Heart right ventricle (tissue), 16 donors: ENCODE measurements at regions not wholly inside any gene's neighbourhood (a gene's known extent, or its start where the extent isn't known, plus 50 kb on each side); places are given as distances from the start of the nearest gene placed in this dataset.

ENCODE experiments used
- ATAC-seq, 8 donors: fragments of 200-7000 bp; cut with Tn5 transposase; one replicate each; pipeline ENCODE4 v1.9.1; 2020; ENCODE audit warnings: mild to moderate bottlenecking in 8 of 8, moderate library complexity in 8 of 8, moderate number of reproducible peaks in 1 of 8
- DNase-seq, 2 donors: peaks; one replicate each; pipeline ENCODE4 v3.0.0-alpha.2; 2020
- H3K27ac ChIP-seq, 10 donors: fragments of 200-600 bp; sonication (generic) in 2 of 10; one replicate each; pipeline versions ENCODE4 v1.5.0 to v1.8.0; 2020 to 2022; ENCODE audit warnings: mild to moderate bottlenecking in 3 of 10
- H3K27me3 ChIP-seq, 7 donors: fragments of 200-600 bp; one replicate each; pipeline ENCODE4 v1.8.0; 2021 to 2022; ENCODE audit warnings: mild to moderate bottlenecking in 2 of 7
- H3K36me3 ChIP-seq, 9 donors: fragments of 200-600 bp; sonication (generic) in 1 of 9; one replicate each; pipeline versions ENCODE4 v1.5.0 to v1.8.0; 2020 to 2022; ENCODE audit warnings: mild to moderate bottlenecking in 2 of 9
- H3K4me1 ChIP-seq, 9 donors: fragments of 200-600 bp; sonication (generic) in 1 of 9; one replicate each; pipeline versions ENCODE4 v1.5.0 to v1.8.0; 2020 to 2022; ENCODE audit warnings: mild to moderate bottlenecking in 4 of 9
- H3K4me3 ChIP-seq, 10 donors: fragments of 200-600 bp; sonication (generic) in 2 of 10; one replicate each; pipeline versions ENCODE4 v1.5.0 to v1.8.0; 2020 to 2022; ENCODE audit warnings: mild to moderate bottlenecking in 7 of 10, moderate library complexity in 2 of 10
- H3K9me3 ChIP-seq, 11 donors: fragments of 200-600 bp in 10 of 11; sonication (generic) in 2 of 11; one replicate each; pipeline versions ENCODE4 v1.5.0 to v1.8.0; 2013 to 2022; ENCODE audit warnings: mild to moderate bottlenecking in 2 of 11, control low read depth in 1 of 11, moderate library complexity in 1 of 11
- CTCF ChIP-seq, 9 donors: fragments of 200-600 bp; sonication (generic) in 2 of 9; IDR thresholded peaks; one replicate each; pipeline versions ENCODE4 v1.5.0 to v1.8.0; 2021 to 2022; ENCODE audit warnings: antibody characterized with exemption in 9 of 9, mild to moderate bottlenecking in 5 of 9, moderate library complexity in 1 of 9
- WGBS, 2 donors: extraction: QIAGEN DNeasy Blood & Tissue Kit; methylation state at CpG; one replicate each; pipeline ENCODE4 v1.1.7; 2013; ENCODE audit warnings: inconsistent platforms in 1 of 2; 5-methylcytosine and 5-hydroxymethylcytosine counted together
- intact Hi-C, 10 donors: fragments of 100-400 bp; cut with DNase I; formaldehyde crosslinking; loops; one replicate each; pipeline versions ENCODE4 v1.11.1 to v1.14.2; 2022
- donor health status: Arrhythmogenic right ventricular cardiomyopathy.
- donor health status: ischemic (EF 13 %, LVEDD 7.1; RV severe dilation, severe dysfunction).
- donor health status: healthy with polysubstance abuse.
- donor health status: DM: no; HTN: yes; CAD: no.
- donor health status: DM: no; HTN: no; CAD: no.
- donor health status: ischemic (EF 25% LVEDD 6.9; RV normal size, moderate dysfunction).
- donor health status: ischemic (EF 25% LVEDD 5.7; RV mildly dilated, moderate dysfunction).
- donor health status: healthy.
- donor health status: DM: yes; HTN: yes; CAD: no.
- donor health status: Ischemic cardiomyopathy.
- donor health status: ischemic (EF 35%, LVEDD 5.7; RV mildly dilated, moderate dysfunction).
- donor health status: nonischemic (EF 11% LVEDD 7.7; RV severe dilation, severe dysfunction).
- donor health status: DM: yes; HTN: yes; CAD: no.
- donor health status: PGD.
- donor health status: ischemic (EF 29% LVEDD 5.4; RV normal size, mild dysfunction).
- donor health status: nonischemic (EF 23%, LVEDD 6.1; RV moderate dilation, normal function).

DNA sequence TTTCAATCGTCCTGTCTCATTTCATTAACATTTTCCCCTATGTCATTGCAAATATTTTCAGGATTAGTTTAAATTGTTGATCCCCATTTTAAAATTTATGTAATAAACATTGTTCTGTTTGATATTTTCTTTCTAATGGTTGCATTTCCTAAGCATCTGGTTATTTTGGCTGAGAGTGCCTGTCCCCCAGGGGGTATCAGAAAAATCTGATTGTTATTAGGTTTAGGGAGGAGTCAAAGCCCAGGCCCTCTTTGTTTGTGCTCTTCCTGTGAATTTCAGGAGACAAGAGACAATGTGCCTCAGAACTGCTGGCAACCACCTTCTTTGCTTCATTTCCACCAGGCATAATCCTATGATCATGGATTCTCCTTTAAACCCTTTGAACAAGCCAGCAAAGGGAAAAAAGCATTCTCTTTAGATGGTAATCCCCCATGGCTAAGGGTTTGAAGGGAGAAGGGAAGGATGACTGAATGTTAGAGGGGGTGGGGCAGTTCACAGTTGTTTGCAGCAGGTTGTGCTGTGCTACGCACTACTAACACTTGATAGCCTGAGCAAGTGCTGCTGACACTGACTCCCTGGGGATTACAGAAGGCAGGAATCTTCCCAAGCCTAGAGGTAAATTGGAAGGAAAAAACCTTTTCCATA lies 462.4 kb upstream of the LRRC4C start:
- intact Hi-C loops, result no loop called here
- Histone ChIP-seq H3K4me1 (no peaks in the 10 kb centered on the region), H3K36me3 (no peaks in the 10 kb centered on the region), H3K27ac (no peak overlapping the region), H3K4me3 (no peak overlapping the region), H3K9me3 (peaks cover 0 to 20% (median 6%) of the 10 kb centered on the region in 11 donors), H3K27me3 (no peaks in the 10 kb centered on the region)
- ATAC-seq (no peak), DNase-seq (no peak)
- no peak for TF ChIP-seq CTCF (IDR thresholded peaks at IDR 0.05)
- WGBS, 2 donors, result 51 to 52% methylated on average over 2 of the region's 2 CpGs

DNA sequence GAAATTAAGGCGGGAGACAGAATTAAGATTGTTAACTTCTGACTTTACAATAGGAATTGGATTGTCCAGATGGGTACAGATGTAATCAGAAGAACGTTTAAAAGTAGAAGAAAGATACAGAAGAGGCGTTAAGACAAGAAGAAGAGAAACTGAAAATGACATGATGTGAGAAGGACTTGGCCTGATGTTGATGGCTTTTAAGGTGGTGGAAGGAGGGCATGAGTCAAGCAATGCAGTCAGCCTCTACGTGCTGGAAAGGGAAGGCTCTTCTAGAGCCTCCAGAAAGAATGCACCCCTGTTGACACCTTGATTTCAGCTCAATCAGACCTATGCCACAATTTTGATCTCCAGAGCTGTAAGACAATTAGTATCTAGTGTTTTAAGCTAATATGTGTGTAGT lies 466.9 kb upstream of the LRRC4C start:
- Histone ChIP-seq H3K4me3 (no peak overlapping the region), H3K4me1 (no peaks in the 10 kb centered on the region), H3K27me3 (no peaks in the 10 kb centered on the region), H3K27ac (no peak overlapping the region), H3K9me3 (no peaks in the 10 kb centered on the region), H3K36me3 (no peaks in the 10 kb centered on the region)
- 75 to 77% methylated on average over 4 of the region's 4 CpGs for WGBS, 2 donors
- no peak for TF ChIP-seq CTCF (IDR thresholded peaks at IDR 0.05)
- ATAC-seq, result no peak
- no peak for DNase-seq
- intact Hi-C loops, result no loop called here

GRCh38 chr11:41935241-41935640 lies 475.8 kb upstream of the LRRC4C start:
- ATAC-seq, result no peak
- no peak for TF ChIP-seq CTCF (IDR thresholded peaks at IDR 0.05)
- intact Hi-C loops, result no loop called here

GRCh38 chr11:41935795-41936194 lies 476.3 kb upstream of the LRRC4C start:
- ATAC-seq (no peak), DNase-seq (no peak)
- WGBS, 2 donors, result 57 to 63% methylated on average over 1 of the region's 1 CpG
- Histone ChIP-seq H3K9me3 (peaks cover 0 to 25% (median 0%) of the 10 kb centered on the region in 11 donors), H3K4me3 (no peak overlapping the region), H3K36me3 (no peaks in the 10 kb centered on the region), H3K27ac (no peak overlapping the region), H3K27me3 (no peaks in the 10 kb centered on the region), H3K4me1 (no peaks in the 10 kb centered on the region)
- intact Hi-C loops, result no loop called here
- TF ChIP-seq CTCF (IDR thresholded peaks at IDR 0.05), result no peak

More at GRCh38 chr11:41935241-41935640, 475.8 kb upstream of the LRRC4C start:
- Histone ChIP-seq H3K4me3 (no peak overlapping the region), H3K36me3 (no peaks in the 10 kb centered on the region), H3K27ac (no peak overlapping the region), H3K9me3 (peaks cover 0 to 20% (median 0%) of the 10 kb centered on the region in 11 donors), H3K27me3 (no peaks in the 10 kb centered on the region), H3K4me1 (no peaks in the 10 kb centered on the region)
- WGBS, 2 donors, result 62 to 71% methylated on average over 1 of the region's 1 CpG
- DNase-seq, result no peak
